Hepatic stellate cell (primary cell): ENCODE measurements at regions not wholly inside any gene's neighbourhood (a gene's known extent, or its start where the extent isn't known, plus 50 kb on each side); places are given as distances from the start of the nearest gene placed in this dataset.

ENCODE experiments used
- DNase-seq: peaks from one replicate; pipeline ENCODE4 v3.0.0; 2011; ENCODE audit warnings: low spot score

- DNase-seq: no peak
Observed at GRCh38 chr5:92504346-92504745, 1076.7 kb downstream of the NR2F1-AS1 start.

GRCh38 chr5:92500752-92501151, 1080.3 kb downstream of the NR2F1-AS1 start:
- DNase-seq: no peak

GRCh38 chr5:92496545-92496944, 1084.5 kb downstream of the NR2F1-AS1 start:
- DNase-seq: no peak

GRCh38 chr5:92494508-92494907, 1086.5 kb downstream of the NR2F1-AS1 start:
- no peak for DNase-seq

- DNase-seq: no peak
Observed at GRCh38 chr5:92492908-92493307, 1088.1 kb downstream of the NR2F1-AS1 start.

- DNase-seq: no peak
Observed at GRCh38 chr5:92484484-92484883, 1096.5 kb downstream of the NR2F1-AS1 start.

- DNase-seq: no peak
Observed at GRCh38 chr5:92472981-92473566, 1090.0 kb upstream of the ARRDC3 start.

GRCh38 chr5:92471861-92472260, 1088.7 kb upstream of the ARRDC3 start:
- no peak for DNase-seq

GRCh38 chr5:92470770-92471169, 1087.7 kb upstream of the ARRDC3 start:
- no peak for DNase-seq

- DNase-seq: no peak
Observed at GRCh38 chr5:92468295-92468694, 1085.2 kb upstream of the ARRDC3 start.

- DNase-seq: no peak
Observed at GRCh38 chr5:92467695-92468094, 1084.6 kb upstream of the ARRDC3 start.

- DNase-seq: no peak
Observed at GRCh38 chr5:92460505-92460904, 1077.4 kb upstream of the ARRDC3 start.

- no peak for DNase-seq
Observed at GRCh38 chr5:92459654-92460053, 1076.5 kb upstream of the ARRDC3 start.

GRCh38 chr5:92455011-92455410, 1071.9 kb upstream of the ARRDC3 start:
- no peak for DNase-seq

GRCh38 chr5:92444888-92445287, 1061.8 kb upstream of the ARRDC3 start:
- DNase-seq: no peak

GRCh38 chr5:92435781-92436180, 1052.7 kb upstream of the ARRDC3 start:
- no peak for DNase-seq

GRCh38 chr5:92429646-92430045, 1046.5 kb upstream of the ARRDC3 start:
- DNase-seq: no peak

- DNase-seq: no peak
Observed at GRCh38 chr5:92428415-92428814, 1045.3 kb upstream of the ARRDC3 start.

- DNase-seq: no peak
Observed at GRCh38 chr5:92424785-92425426, 1041.8 kb upstream of the ARRDC3 start.

GRCh38 chr5:92421942-92422341, 1038.8 kb upstream of the ARRDC3 start:
- no peak for DNase-seq

GRCh38 chr5:92421196-92421595, 1038.1 kb upstream of the ARRDC3 start:
- DNase-seq: no peak

- no peak for DNase-seq
Observed at GRCh38 chr5:92419261-92419660, 1036.1 kb upstream of the ARRDC3 start.

GRCh38 chr5:92418341-92418740, 1035.2 kb upstream of the ARRDC3 start:
- no peak for DNase-seq

- no peak for DNase-seq
Observed at GRCh38 chr5:92409134-92409533, 1026.0 kb upstream of the ARRDC3 start.
